ENCODE measurements at regions not wholly inside any gene's neighbourhood (a gene's known extent, or its start where the extent isn't known, plus 50 kb on each side); places are given as distances from the start of the nearest gene placed in this dataset.

- TF ChIP-seq CSRNP3 (CRISPR knock-in tag; IDR thresholded peaks at IDR 0.05) (no peak), RARB (CRISPR knock-in tag; IDR thresholded peaks at IDR 0.05) (no peak)
These were observed 299.0 kb upstream of the CADM1 start for GRCh38 chr11:115803073-115803740.
